ENCODE measurements at regions not wholly inside any gene's neighbourhood (a gene's known extent, or its start where the extent isn't known, plus 50 kb on each side); places are given as distances from the start of the nearest gene placed in this dataset.
A peak's percentile ranks its signal among the peaks of the same experiment; 100 is the strongest.

DNA sequence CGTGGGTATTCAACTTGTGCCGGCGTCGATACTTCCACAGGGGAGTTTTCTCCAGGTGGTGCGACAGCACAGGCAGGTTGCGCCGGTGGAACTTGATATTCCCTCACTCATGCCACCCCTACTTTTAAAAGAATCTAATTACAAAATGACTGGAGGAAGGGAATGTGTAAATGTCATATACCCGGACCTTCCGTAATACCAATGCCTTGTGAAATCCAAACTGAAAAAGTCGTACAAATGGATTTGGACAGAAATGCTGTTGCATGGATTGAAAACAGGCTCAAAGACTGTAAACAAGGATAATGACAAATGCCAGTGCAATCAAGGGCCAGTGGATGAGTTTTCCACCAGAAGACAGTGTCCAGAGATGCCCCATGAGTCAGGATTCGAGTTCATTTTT, 235.3 kb upstream of the USP25 start:
- DNase-seq = no peak

DNA sequence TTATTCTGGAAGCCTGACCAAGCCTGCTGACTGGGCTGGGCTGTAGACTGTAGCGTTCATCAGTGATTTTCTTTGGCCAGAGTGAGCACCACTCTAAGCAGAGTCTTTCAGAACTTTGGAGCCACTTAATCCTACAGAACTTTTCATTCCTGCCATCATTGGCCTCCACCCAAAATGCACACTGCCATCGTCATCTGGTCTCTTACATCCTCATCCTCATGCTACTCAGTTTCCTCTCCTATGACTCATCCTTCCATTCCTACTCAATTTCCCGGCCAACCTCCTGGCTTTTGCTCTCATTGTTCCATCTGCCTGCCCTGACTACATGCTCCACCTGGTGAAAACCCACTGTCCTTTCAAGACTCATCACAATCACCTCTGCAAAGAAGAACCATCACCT, 233.8 kb upstream of the USP25 start:
- DNase-seq = no peak

DNA sequence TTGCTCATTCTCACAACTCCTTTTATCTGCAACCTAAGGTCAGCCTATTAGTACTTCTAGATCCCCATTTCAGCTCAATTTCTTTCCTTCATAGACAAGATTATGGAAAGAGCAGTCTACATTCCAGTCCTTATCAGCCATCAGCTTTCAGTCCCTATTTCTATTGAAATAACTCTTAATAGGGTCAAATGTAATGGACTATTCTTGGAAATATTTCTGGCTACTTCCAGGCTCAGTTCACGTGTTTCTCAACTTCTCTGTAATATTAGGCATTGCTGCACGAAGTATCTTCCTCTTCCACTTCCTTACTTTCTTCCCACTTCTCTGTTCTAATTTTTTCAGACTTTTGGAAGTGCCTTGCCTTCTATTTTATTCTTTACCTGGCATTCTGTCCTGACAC, 232.9 kb upstream of the USP25 start:
- DNase-seq = no peak

DNA sequence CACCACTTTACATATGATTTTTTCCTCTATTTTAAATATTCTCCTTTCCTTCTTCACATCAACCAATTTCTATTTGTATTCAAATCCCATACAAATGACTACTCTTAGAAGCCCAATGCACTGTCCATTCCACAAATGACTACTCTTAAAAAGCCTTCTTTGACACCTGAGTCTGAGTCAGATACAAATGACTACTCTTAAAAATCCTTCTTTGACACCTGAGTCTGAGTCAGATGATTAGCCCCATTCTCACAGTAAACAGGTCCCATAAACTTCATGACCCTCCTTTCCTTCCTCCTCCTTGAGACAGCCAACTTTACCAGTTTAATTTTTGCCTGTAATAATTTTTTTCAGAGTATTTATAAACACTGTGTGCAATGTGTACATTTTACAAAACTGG, 231.3 kb upstream of the USP25 start:
- no peak for DNase-seq

DNA sequence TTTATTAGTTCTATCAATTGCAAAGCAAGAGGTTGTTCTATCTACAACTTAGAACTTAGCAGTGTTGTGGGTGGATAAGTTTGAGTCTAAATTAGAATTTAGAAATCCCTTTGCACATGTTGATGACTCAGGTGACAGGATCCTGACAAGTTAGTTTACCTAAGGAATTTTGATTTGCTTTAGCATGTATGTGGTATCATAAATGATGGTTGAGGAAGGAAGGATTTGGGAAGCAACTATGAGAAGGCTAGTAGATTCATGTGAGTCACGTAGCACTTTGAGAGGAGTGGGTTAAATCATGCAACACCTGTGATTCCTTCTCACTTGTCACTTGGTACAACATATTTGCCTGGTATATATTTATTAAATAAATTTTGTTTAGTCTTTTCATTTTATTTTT, 223.7 kb upstream of the USP25 start:
- DNase-seq = no peak

DNA sequence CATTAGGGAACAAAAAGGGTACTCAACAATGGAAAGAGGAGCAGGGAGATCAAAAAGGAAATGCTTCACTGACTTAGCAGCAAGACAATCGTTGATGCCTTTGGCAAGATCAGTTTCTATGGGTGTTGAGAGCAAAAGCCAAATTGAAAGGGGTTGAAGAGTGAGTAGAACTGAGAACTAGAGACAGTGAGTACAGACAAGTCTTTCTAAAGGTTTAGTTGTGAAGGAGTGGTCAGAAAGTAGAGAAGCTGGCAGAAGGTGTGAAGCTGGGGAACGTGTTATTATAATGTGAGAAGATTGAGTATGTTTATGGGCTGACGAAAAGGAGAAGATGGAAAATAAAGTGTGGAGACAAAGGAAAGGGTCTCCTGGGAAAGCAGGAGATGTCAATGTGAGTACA, 221.2 kb upstream of the USP25 start:
- DNase-seq = peak; percentile 19

DNA sequence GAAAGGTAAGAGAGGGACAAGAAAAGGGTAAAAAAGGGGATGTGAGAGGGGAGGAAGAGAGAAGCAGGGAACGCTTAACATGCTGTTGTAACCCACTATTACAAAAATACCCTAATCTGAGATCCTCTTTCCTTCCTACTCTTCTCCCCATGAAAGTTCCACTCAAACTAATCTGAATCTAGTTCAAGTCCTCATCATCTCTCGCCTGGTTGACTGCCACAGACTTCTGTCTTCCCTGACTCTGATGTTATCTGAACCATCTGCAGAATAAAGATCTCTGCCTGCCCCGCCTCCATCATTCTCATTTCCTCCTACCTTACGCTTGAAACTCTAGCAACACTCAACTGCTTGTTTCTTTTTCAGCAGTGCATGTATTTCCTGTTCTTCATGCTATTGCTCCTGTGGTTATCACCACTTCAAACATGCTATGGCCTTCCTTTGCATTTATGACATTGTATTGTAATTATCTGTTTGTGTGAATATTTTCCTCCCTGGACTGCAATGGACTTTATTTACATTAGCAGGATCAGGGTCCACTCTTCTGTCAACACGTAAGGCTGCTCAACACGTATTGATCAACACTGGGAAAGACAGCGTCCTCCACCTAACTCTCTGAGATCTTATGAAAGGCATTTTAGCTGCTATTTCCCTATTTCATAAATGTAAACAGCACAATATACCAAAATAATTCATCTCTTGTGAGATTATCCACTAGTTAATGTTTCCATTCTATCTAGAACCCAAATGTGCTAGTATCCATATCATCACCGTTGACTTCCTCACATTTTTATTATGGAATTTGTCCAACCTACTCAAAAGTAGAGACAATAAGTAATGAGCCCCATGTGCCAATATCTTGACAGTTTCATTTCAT, 215.5 kb upstream of the USP25 start:
- peak; percentile 73 for DNase-seq

DNA sequence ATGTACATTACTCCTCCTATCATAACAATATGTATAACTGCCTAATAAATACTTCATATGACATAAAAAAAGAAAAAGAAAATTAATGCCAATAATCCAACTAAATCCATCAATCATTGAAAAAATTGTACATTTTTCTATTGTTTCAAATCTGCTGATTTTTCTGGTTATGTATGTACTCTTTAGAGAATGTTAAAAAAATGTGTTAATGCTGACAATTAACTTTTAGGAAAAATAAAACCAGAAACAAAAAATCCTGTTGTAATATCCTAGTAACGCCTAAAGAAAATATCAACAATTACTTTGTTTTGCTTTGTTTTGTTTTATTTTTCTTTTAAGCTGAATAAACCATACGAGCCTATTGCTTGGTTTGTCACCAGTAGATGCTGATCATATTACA, 213.9 kb upstream of the USP25 start:
- no peak for DNase-seq

DNA sequence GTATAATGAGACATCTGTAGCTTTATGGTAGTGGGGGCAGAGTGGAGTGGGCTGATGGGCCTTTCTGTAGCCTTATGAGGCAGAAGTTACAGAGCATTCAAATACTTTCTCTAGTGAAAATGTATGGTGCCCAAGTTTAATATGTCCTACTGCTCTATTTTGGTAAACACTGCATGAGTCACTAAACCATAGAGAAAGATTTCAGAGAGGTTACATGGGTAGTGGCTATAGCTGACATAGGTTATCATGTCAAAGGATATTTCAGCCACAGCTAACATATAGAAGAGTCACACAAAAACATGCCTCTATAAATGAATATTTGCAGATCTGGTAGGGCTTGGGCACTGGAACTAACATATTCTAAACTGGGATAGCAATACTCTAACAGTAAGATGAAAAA, 212.4 kb upstream of the USP25 start:
- no peak for DNase-seq

DNA sequence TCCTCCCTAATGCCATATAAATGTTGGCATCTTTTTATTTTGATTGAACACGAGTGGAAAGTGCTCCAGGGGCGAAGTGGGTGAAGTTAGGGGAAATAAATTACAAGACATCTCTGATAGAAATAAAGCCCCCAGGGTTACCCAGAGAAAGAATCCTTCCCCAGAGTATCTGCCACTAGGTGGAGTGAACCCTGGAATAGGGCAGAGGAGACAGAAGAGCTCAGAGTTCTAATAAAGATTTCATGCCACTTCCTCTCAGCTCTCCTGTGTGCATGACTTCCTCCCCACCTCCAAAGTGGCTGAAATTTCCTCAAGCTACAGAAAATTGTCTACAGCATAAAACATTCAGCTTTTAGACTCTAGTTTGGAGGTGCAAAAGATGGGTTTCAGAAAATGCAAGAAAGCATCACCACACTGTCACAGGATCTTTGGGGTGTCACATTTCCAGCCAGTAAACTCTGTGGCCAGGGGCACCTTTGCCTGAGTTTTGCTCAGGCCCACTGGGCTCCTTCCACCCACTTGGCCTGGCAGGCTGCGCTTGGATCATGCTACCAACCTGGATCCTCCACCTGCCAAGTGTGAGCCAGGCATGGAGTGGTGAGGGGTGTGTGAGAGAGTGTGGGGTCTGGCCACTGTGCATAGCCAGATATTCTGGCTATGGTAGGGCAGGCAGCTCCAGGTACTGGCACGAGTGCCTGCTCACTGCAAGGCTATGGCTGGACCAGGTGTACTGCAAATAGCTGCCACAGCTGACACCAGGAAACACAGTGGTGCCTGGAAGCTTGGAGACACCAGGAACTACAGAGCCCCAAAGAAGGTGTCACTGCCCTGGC, 208.8 kb upstream of the USP25 start:
- peak; percentile 12 for DNase-seq

DNA sequence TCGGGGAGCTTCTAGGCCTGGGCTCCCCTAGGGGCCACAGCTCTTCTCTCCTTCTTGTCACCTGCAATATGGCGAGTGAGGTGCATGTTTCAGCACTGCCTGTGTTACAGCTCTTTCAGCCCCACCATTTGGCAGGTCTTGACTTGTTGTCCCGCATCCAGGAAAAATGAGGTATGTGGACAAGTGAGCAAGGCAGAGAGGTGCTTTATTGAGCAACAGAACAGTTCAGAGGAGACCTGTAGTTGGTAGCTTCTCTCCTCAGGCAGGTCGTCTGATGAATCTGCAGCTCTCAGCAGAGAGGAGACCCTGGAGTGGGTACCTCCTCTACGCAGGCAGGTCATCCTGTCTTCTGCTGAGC, 208.2 kb upstream of the USP25 start:
- no peak for DNase-seq

DNA sequence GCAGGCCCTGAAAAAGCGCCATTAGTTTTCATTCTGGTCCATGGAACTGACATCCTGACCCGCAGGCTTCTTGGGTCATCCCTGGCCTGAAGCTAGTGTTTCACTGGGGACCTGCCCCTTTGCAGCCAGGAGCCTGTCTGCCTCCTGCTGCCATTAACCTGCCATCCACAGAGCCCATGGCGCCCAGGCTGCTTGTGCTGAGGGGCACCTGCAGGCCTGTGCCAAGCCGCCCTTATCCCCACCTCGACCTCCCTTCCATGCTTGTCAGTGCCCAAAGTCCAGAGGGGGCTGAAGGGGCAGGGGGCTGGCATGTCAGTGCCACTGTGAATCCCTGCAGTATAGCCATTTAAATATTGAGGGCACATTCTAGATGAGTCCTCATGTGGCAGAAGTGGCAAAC, 207.6 kb upstream of the USP25 start:
- DNase-seq = no peak

DNA sequence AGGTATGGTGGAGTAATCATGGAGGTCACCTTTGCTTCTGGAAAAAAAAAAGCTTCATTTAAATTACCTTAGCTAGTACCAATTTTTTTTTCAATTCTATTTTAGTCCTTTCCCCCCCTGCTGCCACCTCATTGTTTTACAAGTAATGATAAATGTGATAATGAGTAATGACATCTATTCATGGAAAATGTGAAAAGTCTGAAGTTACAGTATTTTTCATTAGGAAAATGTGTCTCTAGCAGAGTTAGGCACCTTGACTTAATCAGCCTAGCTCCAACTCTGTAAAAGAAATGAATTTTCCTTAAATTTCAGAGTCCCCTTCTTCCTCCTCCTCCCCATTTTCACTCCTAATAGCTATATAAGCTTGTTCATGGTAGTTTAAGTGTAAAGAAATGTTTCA, 204.9 kb upstream of the USP25 start:
- no peak for DNase-seq

DNA sequence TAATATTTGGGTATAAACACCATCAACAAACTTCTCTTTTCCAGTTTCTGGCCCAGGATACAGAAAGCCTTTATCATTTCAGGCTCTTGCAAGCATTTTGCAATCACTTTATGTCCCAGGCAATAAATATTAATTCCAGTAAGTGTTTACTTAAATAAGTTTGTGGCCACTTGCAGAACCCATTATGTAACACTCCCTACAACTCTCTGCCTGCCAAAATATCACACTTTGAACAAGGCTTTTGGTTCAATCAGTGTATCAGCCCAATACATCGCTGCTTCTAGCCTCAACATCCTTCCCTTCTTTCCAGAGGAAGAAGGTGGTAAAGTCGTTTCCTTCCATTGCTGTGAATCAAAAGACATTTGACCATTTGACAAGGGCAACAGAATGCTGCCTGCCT, 203.0 kb upstream of the USP25 start:
- DNase-seq = no peak

DNA sequence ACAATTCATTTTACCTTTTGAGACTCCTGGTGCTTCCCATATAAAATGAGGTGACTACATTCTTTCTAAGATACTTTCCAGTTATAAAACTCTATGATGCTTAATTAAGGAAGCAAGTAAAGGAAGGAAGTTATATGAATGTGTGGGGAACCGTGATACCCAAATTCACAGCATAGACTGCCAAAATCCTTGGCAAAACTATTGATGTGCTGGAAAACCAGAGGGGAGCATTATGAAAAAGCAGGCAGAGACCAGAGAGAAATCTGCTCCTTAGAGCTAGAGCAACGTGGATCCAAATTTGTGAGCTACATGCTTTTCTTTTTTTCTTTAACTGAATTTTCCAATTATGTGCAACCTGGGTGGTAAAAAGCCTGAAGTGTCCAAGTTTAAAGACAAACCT, 201.4 kb upstream of the USP25 start:
- no peak for DNase-seq

DNA sequence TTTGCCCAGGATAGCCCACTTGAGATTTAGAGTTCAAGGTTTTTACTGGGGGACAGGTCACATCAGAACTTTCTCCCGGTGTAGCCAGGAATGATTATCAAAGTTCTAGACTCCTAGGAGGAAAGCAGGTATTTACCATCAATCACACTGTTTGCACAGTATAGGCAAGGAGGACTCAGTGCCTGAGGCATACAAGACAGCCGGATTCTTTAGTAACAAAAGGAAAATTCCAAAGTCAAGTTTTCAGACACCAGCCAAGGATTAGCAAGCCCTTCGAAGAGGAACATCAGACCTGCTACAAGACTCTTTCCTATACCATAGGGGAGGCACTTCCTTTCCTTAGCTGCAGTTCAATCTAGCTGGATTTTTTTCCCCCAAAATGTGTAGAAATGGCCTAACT, 197.8 kb upstream of the USP25 start:
- no peak for DNase-seq

DNA sequence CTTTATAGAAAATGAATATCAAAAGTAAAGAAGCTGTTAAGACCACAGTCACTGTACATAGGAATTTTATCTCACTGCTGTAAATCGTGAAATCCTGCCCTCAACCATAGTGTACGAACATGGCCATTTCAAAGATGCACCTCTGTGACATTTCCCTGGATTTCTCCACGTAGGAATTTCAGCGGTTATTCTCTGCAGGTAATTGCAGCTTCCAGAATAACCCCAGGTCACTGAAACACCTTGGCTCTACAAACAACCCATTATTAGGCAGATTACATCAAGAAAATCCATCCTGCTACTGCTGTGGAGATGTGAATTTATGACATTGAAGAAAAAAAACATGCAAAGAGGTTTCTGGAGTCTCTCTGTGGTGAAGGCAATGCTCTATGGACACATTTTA, 196.2 kb upstream of the USP25 start:
- no peak for DNase-seq

DNA sequence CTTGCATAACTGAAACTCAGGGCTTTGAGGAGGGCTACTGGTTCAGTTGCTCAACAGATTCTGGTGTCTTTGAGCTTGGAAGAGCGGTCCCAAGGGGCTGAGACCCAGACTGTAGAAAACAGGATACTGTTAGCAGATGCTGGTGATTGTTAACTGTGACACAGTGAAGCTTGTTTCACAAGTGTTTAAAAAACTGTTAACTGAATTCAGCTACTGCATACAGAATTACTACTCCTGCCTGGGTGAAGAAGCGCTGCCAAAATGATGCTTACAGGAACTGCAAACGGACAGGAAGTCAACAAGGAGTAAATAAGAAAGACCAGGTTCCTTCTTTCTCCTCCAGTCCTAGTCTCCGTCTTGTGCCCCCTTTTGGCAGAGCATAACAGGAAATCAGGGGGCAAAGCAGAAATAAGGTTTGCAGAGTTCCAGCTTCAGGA, 195.3 kb upstream of the USP25 start:
- no peak for DNase-seq

DNA sequence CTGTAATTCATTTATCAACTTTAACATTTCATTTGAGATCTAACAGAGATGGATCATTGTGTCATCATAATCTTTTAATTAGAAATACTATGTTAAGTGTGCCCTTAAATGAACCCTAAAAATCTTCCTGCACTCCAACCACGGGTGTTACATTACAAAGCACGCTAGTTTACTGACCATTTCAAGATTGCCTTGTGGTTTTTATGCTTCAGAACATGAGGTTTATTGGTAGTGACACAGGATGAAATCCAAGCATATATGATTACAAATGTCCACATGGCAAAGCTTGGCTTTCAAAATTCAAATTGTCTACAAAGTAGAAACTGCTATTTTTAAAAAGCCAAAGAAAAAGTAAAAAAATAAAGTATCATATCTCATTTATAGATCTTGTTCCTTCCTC, 190.4 kb upstream of the USP25 start:
- no peak for DNase-seq

DNA sequence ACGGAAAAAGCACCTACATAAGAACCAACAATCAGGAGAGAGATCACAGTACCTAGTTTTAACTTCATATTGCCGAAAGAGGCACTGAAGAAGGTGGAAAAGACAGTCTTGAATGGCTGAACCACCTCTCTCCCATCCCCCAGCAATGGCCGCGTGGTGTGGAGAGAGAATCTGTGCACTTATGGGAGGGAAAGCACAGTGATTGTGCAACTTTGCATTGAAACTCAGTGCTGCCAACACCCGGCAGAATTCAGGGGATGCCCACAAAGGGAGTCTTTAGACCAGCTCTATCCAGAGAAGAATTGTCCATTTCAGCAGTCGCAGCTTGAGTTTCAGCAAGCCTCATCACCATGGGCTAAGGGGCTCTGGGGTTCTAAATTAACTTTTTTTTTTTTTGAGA, 186.3 kb upstream of the USP25 start:
- no peak for DNase-seq

DNA sequence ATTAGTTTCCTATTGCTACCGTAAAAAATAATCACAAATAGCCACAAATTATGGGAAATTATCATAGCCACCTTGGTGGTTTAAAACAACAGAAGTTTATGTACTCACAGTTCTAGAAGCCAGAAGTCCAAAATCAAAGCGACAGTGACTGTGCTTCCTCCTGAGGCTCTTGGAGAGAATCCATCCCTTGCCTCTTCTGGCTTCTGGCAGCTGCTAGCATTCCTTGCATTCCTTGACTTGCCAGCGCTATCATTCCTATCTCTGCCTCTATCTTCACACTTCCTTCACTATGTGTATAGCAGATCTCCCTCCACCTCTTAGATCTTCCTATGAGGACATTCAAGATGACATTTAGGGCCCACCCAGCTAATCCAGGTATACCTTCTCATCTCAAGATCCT, 180.1 kb upstream of the USP25 start:
- no peak for DNase-seq

DNA sequence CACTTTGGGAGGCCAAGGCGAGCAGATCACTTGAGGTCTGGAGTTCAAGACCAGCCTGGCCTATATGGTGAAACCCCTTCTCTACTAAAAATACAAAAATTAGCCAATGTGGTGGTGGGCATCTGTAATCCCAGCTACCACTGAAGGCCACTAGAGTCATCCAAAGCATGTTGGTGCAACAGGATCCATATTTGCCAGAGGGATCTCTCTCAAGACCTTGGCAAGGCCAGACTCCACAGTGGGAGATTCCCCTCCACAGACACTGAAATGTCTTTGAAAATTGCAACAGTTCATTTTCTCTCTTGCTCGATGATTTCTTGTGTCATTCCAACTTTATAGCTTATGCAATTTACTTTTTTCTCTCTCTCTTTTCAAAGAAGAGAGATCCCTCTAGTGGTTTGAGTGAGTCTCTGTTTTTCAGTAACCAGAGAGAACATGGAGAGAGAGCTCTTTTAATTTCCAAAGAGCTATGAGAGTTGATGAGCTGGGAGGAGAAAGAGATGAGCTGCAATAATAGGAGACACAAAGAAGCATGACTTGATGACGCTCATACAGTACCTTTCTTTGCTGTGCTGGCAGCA, 176.8 kb upstream of the USP25 start:
- peak; percentile 21 for DNase-seq

DNA sequence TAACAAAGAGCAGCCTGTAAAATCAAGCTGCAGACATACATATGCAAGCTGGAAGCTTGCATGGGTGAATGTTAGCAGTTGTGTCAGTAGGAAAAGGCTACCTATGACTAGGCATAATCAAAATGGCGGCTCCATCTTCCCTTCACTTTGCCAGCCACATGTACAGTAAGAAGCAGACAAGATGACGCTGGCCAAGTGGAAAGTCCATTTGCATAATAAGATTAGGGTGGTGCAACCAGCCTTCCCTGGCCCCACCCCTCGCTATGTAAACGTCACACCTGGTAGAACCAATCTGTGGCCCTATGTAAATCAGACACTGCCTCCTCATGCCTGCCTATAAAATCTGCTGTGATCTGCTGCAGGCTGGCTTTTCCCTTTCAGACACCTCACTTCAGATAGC, 171.9 kb upstream of the USP25 start:
- DNase-seq = no peak

DNA sequence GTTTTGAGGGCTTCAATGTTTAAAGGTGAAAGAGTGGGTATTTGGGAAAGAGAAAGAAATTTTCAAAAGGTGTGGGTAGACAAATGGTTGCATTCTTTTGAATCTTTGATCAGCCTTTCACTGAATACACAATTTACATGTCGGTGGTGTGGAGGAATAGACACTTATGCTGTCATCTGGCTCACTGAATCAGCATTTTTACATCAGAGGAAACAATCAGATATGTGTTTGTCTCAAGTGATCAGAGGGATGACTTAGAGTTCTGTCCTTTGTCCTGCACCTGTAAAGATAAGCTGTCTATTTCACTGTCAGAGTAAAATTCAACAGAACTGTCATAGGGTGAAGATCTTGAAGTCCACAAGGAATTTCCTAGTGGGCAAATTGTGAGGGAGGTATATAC, 170.9 kb upstream of the USP25 start:
- DNase-seq = no peak
